OCI-LY3 (cell line): ENCODE measurements at regions not wholly inside any gene's neighbourhood (a gene's known extent, or its start where the extent isn't known, plus 50 kb on each side); places are given as distances from the start of the nearest gene placed in this dataset.

Source experiments
- EZH2phosphoT487 ChIP-seq: fragments of 200-600 bp; shearing (Covaris generic); IDR thresholded peaks from 2 replicates; pipeline ENCODE4 v1.6.1; 2018; ENCODE audit warnings: antibody characterized with exemption, mixed run types, low read depth
- TF ChIP-seq, protein P1 (sequence below): fragments of 200-600, 300-600 bp; sonication (generic); IDR thresholded peaks from 2 replicates; pipeline ENCODE4 v1.5.1; 2014; ENCODE audit warnings: antibody characterized with exemption, low read length, low read depth

GRCh38 chr3:98968347-98968746 lies 66.9 kb upstream of the DCBLD2 start:
- TF ChIP-seq, protein P1, sequence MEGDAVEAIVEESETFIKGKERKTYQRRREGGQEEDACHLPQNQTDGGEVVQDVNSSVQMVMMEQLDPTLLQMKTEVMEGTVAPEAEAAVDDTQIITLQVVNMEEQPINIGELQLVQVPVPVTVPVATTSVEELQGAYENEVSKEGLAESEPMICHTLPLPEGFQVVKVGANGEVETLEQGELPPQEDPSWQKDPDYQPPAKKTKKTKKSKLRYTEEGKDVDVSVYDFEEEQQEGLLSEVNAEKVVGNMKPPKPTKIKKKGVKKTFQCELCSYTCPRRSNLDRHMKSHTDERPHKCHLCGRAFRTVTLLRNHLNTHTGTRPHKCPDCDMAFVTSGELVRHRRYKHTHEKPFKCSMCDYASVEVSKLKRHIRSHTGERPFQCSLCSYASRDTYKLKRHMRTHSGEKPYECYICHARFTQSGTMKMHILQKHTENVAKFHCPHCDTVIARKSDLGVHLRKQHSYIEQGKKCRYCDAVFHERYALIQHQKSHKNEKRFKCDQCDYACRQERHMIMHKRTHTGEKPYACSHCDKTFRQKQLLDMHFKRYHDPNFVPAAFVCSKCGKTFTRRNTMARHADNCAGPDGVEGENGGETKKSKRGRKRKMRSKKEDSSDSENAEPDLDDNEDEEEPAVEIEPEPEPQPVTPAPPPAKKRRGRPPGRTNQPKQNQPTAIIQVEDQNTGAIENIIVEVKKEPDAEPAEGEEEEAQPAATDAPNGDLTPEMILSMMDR = no peak
- no peak for TF ChIP-seq EZH2phosphoT487
